Sigmoid colon (tissue), 6 donors: ENCODE measurements at regions not wholly inside any gene's neighbourhood (a gene's known extent, or its start where the extent isn't known, plus 50 kb on each side); places are given as distances from the start of the nearest gene placed in this dataset.

Experiments
- DNase-seq: peaks from one replicate; pipeline ENCODE4 v3.0.0-alpha.2; 2019
- H3K27ac ChIP-seq, 4 donors: fragments of 200-600 bp; sonication (generic); one replicate each; pipeline ENCODE4 v1.5.1; 2016 to 2019; ENCODE audit warnings: mild to moderate bottlenecking in 1 of 4
- H3K27me3 ChIP-seq, 3 donors: fragments of 200-600 bp; sonication (generic); one replicate each; pipeline ENCODE4 v1.5.1; 2019; ENCODE audit warnings: mild to moderate bottlenecking in 1 of 3
- H3K36me3 ChIP-seq, 4 donors: fragments of 200-600 bp; sonication (generic); one replicate each; pipeline ENCODE4 v1.5.1; 2016 to 2019
- H3K4me1 ChIP-seq, 4 donors: fragments of 200-600 bp; sonication (generic); one replicate each; pipeline ENCODE4 v1.5.1; 2017 to 2019
- H3K4me3 ChIP-seq, 4 donors: fragments of 200-600 bp; sonication (generic); one replicate each; pipeline ENCODE4 v1.5.1; 2017 to 2019; ENCODE audit warnings: mild to moderate bottlenecking in 2 of 4, moderate library complexity in 1 of 4
- H3K9me3 ChIP-seq, 4 donors: fragments of 200-600 bp in 3 of 4; sonication (generic) in 3 of 4; one replicate each; pipeline versions ENCODE4 v1.5.1 to v1.6.1; 2013 to 2019
- CTCF ChIP-seq, 4 experiments: fragments of 450-650 bp in 3 of 4; fragments of 200-600 bp in 1 of 4; IDR thresholded peaks; one replicate each; pipeline ENCODE4 v1.5.1; 2016 to 2019; ENCODE audit warnings: antibody characterized with exemption in 4 of 4, mild to moderate bottlenecking in 3 of 4, moderate library complexity in 2 of 4
- EP300 ChIP-seq, 4 donors: sonication (generic); formaldehyde crosslinking; IDR thresholded peaks; one replicate each; pipeline ENCODE4 v1.6.1; 2017; ENCODE audit warnings: antibody characterized with exemption in 4 of 4
- POLR2A ChIP-seq, 2 donors: fragments of 450-650 bp; IDR thresholded peaks; one replicate each; pipeline ENCODE4 v1.6.1; 2016; ENCODE audit warnings: antibody characterized with exemption in 2 of 2, mild to moderate bottlenecking in 2 of 2, moderate library complexity in 2 of 2
- POLR2AphosphoS5 ChIP-seq, 4 donors: sonication (generic); formaldehyde crosslinking; IDR thresholded peaks; one replicate each; pipeline ENCODE4 v1.6.1; 2017; ENCODE audit warnings: antibody characterized with exemption in 4 of 4
- WGBS, 2 donors: extraction: QIAGEN DNeasy Blood & Tissue Kit; methylation state at CpG; one replicate each; pipeline ENCODE4 v1.1.7; 2013; 5-methylcytosine and 5-hydroxymethylcytosine counted together
- intact Hi-C: fragments of 100-400 bp; cut with DNase I; formaldehyde crosslinking; loops from one replicate; pipeline ENCODE4 v1.15.1; 2023
- donor health status: healthy with polysubstance abuse.
- donor health status: healthy.

GRCh38 chr18:51890762-51891161, 449.2 kb upstream of the DCC start:
- TF ChIP-seq POLR2A (IDR thresholded peaks at IDR 0.05) (no peak), CTCF (IDR thresholded peaks at IDR 0.05) (no peak), POLR2AphosphoS5 (IDR thresholded peaks at IDR 0.05) (no peak), EP300 (IDR thresholded peaks at IDR 0.05) (no peak)
- Histone ChIP-seq H3K4me3 (no peak overlapping the region), H3K9me3 (no peaks in the 10 kb centered on the region), H3K27me3 (no peaks in the 10 kb centered on the region), H3K4me1 (peaks cover 0 to 5% (median 0%) of the 10 kb centered on the region in 4 donors), H3K27ac (no peak overlapping the region), H3K36me3 (no peaks in the 10 kb centered on the region)
- DNase-seq, result no peak
- intact Hi-C loops, result no loop called here
- WGBS, 2 donors, result 21 to 59% methylated on average over 3 of the region's 3 CpGs

GRCh38 chr18:51891876-51892275, 448.1 kb upstream of the DCC start:
- peaks cover 0 to 3% (median 0%) of the 10 kb centered on the region in 4 donors for H3K9me3 ChIP-seq
- no peak overlapping the region for H3K4me3 ChIP-seq
- intact Hi-C loops, result no loop called here
- H3K27ac ChIP-seq, result no peak overlapping the region
- H3K27me3 ChIP-seq, result no peaks in the 10 kb centered on the region
- TF ChIP-seq POLR2AphosphoS5 (IDR thresholded peaks at IDR 0.05), result no peak
- no peak for TF ChIP-seq POLR2A (IDR thresholded peaks at IDR 0.05)
- no peak for TF ChIP-seq CTCF (IDR thresholded peaks at IDR 0.05)
- TF ChIP-seq EP300 (IDR thresholded peaks at IDR 0.05), result no peak
- H3K4me1 ChIP-seq, result peaks cover 0 to 5% (median 0%) of the 10 kb centered on the region in 4 donors
- no peak for DNase-seq
- no peaks in the 10 kb centered on the region for H3K36me3 ChIP-seq
- 61 to 76% methylated on average over 1 of the region's 1 CpG for WGBS, 2 donors

GRCh38 chr18:51897884-51898283, 442.1 kb upstream of the DCC start:
- Histone ChIP-seq H3K27ac (no peak overlapping the region), H3K27me3 (no peaks in the 10 kb centered on the region), H3K9me3 (peaks cover 0 to 5% (median 0%) of the 10 kb centered on the region in 4 donors), H3K4me3 (no peak overlapping the region), H3K36me3 (no peaks in the 10 kb centered on the region), H3K4me1 (no peaks in the 10 kb centered on the region)
- intact Hi-C loops, result no loop called here
- DNase-seq, result no peak
- no peak for TF ChIP-seq EP300 (IDR thresholded peaks at IDR 0.05)
- 31 to 83% methylated on average over 6 of the region's 6 CpGs for WGBS, 2 donors

GRCh38 chr18:51907687-51908597, 432.1 kb upstream of the DCC start:
- Histone ChIP-seq H3K36me3 (no peaks in the 10 kb centered on the region), H3K27me3 (no peaks in the 10 kb centered on the region), H3K4me3 (no peak overlapping the region), H3K27ac (no peak overlapping the region), H3K4me1 (no peaks in the 10 kb centered on the region), H3K9me3 (no peaks in the 10 kb centered on the region)
- intact Hi-C loops, result no loop called here
- no peak for TF ChIP-seq EP300 (IDR thresholded peaks at IDR 0.05)
- no peak for TF ChIP-seq POLR2A (IDR thresholded peaks at IDR 0.05)
- TF ChIP-seq CTCF (IDR thresholded peaks at IDR 0.05), result no peak
- no peak for TF ChIP-seq POLR2AphosphoS5 (IDR thresholded peaks at IDR 0.05)
- no peak for DNase-seq
- WGBS, 2 donors, result 51 to 83% methylated on average over 7 of the region's 7 CpGs

GRCh38 chr18:51908598-51908944, 431.4 kb upstream of the DCC start:
- DNase-seq, result no peak
- Histone ChIP-seq H3K4me3 (no peak overlapping the region), H3K27me3 (no peaks in the 10 kb centered on the region), H3K4me1 (no peaks in the 10 kb centered on the region), H3K9me3 (no peaks in the 10 kb centered on the region), H3K27ac (no peak overlapping the region), H3K36me3 (no peaks in the 10 kb centered on the region)
- TF ChIP-seq EP300 (IDR thresholded peaks at IDR 0.05) (no peak), POLR2AphosphoS5 (IDR thresholded peaks at IDR 0.05) (no peak)
- intact Hi-C loops, result no loop called here

- no peaks in the 10 kb centered on the region for H3K27me3 ChIP-seq
- 73 to 78% methylated on average over 3 of the region's 3 CpGs for WGBS, 2 donors
- H3K27ac ChIP-seq, result no peak overlapping the region
Observed at GRCh38 chr18:51911584-51911983, 428.4 kb upstream of the DCC start.

More at GRCh38 chr18:51911584-51911983, 428.4 kb upstream of the DCC start:
- Histone ChIP-seq H3K4me1 (no peaks in the 10 kb centered on the region), H3K4me3 (no peak overlapping the region), H3K36me3 (no peaks in the 10 kb centered on the region), H3K9me3 (no peaks in the 10 kb centered on the region)
- intact Hi-C loops, result no loop called here
- DNase-seq, result no peak
- TF ChIP-seq POLR2A (IDR thresholded peaks at IDR 0.05) (no peak), EP300 (IDR thresholded peaks at IDR 0.05) (no peak), CTCF (IDR thresholded peaks at IDR 0.05) (no peak), POLR2AphosphoS5 (IDR thresholded peaks at IDR 0.05) (no peak)
